GM19452 (cell line): ENCODE measurements at regions not wholly inside any gene's neighbourhood (a gene's known extent, or its start where the extent isn't known, plus 50 kb on each side); places are given as distances from the start of the nearest gene placed in this dataset.
"Not testable (repeated sequence)": the region's sequence is repeated elsewhere in the genome, so short reads cannot be mapped to it uniquely, and the experiment has no call there.

ENCODE experiments used
- ATAC-seq: cut with Tn5 transposase; IDR thresholded peaks from one replicate; pipeline ENCODE4 v1.9.1; 2021; ENCODE audit not compliant: unreplicated experiment

GRCh38 chr1:90313778-90314177 is 318.9 kb downstream of the ZNF326 start:
- no peak for ATAC-seq

DNA sequence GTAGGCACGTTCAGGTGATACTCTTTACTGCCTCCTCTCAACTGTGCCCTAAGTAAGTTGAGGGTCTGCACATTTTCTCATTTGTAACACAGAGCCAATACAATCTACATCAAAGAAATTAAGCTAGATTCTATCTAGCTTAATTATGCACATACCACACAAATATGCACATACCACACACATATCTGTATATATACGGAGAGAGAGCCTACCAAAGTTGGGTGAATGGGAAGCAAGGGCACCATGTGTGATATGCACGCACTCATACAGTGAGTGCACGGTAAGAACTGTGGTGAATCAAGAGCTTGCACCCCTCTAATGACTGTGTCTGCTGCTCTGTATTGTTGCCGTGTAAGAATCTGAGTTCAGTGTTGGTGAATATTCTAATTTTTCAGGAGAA is 314.9 kb downstream of the ZNF326 start:
- no peak for ATAC-seq

GRCh38 chr1:90308421-90308820 is 313.5 kb downstream of the ZNF326 start:
- no peak for ATAC-seq

DNA sequence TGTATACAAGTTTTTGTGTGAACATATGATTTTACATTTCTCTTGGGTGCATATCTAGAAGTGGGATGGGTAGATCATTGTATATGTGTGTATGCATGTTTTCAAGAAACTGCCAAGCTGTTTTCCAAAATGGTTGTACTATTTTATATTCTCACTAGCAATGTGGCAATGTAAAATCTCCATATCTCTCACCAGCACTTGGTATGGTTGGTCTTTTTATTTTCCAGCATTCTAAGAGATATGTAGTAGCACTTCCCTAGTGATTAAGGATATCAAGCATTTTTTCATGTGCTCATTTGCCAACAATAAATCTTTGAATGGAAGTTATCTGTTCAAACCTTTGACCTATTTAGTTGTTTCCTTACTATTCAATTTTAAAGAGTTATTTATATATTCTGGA is 310.7 kb downstream of the ZNF326 start:
- ATAC-seq = no peak

- no peak for ATAC-seq
Observed at GRCh38 chr1:90296327-90296726, 301.4 kb downstream of the ZNF326 start.

GRCh38 chr1:90295534-90295933 is 300.6 kb downstream of the ZNF326 start:
- ATAC-seq = no peak

- no peak for ATAC-seq
Observed at GRCh38 chr1:90291431-90292216, 296.7 kb downstream of the ZNF326 start.

DNA sequence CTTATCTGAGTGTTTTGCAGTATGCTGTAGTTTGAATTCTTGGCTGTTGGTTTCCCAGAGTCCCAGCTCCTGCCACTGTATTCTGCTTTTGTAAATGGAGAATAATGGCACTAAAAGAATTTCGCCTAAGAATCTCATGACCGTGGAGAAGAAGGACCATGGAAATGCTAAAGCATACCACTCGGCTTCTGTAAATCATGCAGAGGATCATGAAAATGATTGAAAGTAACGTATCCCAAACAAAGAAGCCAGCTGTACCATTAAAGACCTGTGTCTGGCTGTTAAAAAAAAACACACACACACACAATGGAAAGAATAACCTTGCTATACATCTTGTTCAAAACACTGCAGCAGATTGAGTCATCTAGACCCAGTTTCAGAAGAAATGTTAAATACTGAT is 287.9 kb downstream of the ZNF326 start:
- ATAC-seq = no peak

DNA sequence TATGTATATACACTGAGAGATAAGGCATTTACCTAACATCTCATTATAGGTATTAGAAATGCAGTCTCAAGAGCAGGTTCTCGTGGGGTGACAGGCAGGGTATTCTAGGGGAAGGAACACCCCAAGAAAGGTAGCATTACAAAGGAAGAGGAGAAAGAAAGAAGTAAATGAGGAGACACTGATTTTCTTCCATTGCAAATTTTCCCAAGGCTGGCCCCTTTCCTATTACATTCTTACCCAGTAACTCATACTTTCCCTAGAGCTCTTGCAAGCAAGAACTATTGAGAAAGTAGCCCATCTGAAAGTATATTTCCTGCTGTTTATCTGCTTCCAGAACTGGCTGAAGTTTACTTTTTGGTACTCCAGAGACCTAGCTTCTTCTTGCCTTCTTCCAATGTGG is 287.0 kb downstream of the ZNF326 start:
- ATAC-seq = not testable (repeated sequence)

GRCh38 chr1:90277270-90277669 is 282.4 kb downstream of the ZNF326 start:
- no peak for ATAC-seq

- ATAC-seq = no peak
Observed at GRCh38 chr1:90274376-90274775, 279.5 kb downstream of the ZNF326 start.

GRCh38 chr1:90273241-90273774 is 278.4 kb downstream of the ZNF326 start:
- ATAC-seq = no peak

DNA sequence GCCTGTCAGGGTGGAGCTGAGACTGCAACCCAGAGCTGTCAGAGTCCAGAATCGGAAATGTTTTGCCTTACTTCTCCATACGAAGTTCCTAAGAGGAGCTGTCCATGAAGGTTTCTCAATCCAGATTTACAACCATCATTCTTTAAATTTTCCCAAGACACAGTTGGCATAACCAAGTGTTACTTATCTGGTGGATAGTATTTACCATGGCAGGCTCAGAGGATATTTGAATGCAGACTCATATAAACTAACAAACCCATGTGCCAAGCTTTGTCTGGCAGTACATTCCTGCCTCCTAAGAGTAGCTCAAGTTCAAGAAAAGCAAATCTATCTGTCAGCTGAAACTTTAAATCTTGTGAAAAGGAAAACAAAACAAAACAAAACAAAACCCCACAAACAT is 267.9 kb downstream of the ZNF326 start:
- no peak for ATAC-seq

DNA sequence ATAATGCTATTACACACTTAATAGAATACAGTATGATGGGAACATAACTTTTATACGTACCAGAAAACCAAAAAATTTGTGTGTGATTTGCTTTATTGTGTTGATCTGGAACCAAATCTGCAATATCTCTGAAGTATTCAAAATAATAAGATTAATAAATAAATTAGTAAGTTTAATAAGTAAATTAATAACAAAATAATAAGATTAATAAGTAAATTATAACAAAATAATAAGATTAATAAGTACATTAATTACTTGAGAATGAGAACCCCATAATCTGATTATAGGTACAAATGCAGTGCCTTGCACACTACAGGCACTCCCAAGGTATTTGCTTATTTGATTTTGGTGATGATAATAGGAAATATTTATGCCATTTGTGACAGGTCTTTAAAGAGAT is 267.4 kb downstream of the ZNF326 start:
- ATAC-seq = no peak

GRCh38 chr1:90246069-90246468 is 251.2 kb downstream of the ZNF326 start:
- no peak for ATAC-seq

DNA sequence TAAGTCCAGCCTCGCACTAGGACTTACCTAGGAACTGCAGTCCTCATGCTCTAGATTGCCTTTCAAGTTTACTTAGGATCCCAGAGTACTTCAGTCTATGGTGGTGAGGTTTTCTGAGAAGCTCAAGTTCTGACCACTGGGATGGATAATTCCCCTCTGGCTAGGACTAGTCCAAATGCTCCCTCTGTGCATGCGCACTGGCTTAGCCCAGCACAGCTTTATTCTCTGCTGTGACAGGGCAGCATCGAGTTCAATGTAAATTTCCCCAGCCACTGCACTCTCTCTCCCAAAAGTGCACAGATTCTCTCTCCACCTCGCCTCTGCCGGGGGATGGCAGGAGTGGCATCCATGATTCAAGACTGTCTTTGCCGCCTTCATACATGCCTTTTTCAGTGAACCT is 241.6 kb downstream of the ZNF326 start:
- no peak for ATAC-seq

- ATAC-seq = no peak
Observed at GRCh38 chr1:90223401-90223800, 228.5 kb downstream of the ZNF326 start.

- ATAC-seq = no peak
Observed at GRCh38 chr1:90220941-90221693, 226.2 kb downstream of the ZNF326 start.

DNA sequence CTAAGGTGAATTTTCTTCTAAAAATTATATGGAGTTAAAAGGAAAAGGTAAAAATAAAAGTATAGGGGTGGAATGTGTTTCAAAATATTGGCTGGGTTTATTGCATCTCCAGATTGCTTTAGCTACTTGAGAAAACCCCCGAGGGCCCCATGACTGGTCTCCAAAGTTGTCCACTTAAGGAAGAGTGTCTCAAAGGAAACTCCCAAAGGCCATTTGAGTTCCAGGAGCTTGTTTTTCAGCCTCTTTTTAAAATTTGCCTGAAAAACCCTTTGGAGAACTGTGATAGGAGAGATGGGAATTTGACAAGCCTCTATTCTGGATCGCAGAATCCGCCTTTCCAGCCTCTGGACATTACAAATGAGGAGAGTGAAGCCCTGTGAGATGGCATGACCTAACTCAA is 225.6 kb downstream of the ZNF326 start:
- ATAC-seq = no peak

DNA sequence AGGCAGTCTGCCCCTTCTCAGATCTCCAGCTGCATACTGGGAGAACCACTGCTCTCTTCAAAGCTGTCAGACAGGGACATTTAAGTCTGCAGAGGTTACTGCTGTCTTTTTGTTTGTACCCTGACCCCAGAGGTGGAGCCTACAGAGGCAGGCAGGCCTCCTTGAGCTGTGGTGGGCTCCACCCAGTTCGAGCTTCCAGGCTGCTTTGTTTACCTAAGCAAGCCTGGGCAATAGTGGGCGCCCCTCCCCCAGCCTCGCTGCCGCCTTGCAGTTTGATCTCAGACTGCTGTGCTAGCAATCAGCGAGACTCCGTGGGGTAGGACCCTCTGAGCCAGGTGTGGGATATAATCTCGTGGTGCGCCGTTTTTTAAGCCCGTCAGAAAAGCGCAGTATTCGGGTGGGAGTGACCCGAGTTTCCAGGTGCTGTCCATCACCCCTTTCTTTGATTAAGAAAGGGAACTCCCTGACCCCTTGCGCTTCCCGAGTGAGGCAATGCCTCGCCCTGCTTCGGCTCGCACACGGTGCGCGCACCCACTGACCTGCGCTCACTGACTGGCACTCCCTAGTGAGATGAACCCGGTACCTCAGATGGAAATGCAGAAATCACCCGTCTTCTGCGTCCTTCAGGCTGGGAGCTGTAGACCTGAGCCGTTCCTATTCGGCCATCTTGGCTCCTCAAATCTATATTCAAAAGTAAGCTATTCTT is 224.4 kb downstream of the ZNF326 start:
- not testable (repeated sequence) for ATAC-seq

GRCh38 chr1:90210633-90211491 is 216.0 kb downstream of the ZNF326 start:
- ATAC-seq = no peak
